Mesenteric fat pad (tissue), 1 donor: ENCODE measurements at regions not wholly inside any gene's neighbourhood (a gene's known extent, or its start where the extent isn't known, plus 50 kb on each side); places are given as distances from the start of the nearest gene placed in this dataset.

Source experiments
- DNase-seq: peaks from one replicate; pipeline ENCODE4 v3.0.0-alpha.2; 2020; ENCODE audit warnings: low spot score
- donor health status: DM: yes; HTN: yes; CAD: no.

DNA sequence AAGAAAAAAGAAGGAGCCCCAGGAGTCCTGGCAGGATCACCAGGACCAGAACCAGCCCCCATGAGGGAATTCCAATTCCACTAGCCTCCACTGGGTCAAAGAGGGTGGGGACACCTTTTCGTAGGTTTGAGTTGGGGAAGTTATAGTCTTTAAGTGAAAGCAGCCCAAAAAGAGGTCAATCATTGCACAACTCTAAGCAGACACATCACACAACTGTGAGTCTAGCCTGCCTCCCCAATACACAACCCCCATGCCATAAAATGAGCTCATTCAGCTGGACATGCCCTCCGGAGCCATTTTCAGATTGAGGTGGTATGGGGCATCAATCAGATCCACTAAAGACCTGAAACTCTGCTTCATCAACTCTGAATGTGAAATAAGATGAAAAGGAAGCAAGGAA is 179.9 kb downstream of the NPHP4 start:
- no peak for DNase-seq

GRCh38 chr1:5811419-5811818 is 180.8 kb downstream of the NPHP4 start:
- no peak for DNase-seq

DNA sequence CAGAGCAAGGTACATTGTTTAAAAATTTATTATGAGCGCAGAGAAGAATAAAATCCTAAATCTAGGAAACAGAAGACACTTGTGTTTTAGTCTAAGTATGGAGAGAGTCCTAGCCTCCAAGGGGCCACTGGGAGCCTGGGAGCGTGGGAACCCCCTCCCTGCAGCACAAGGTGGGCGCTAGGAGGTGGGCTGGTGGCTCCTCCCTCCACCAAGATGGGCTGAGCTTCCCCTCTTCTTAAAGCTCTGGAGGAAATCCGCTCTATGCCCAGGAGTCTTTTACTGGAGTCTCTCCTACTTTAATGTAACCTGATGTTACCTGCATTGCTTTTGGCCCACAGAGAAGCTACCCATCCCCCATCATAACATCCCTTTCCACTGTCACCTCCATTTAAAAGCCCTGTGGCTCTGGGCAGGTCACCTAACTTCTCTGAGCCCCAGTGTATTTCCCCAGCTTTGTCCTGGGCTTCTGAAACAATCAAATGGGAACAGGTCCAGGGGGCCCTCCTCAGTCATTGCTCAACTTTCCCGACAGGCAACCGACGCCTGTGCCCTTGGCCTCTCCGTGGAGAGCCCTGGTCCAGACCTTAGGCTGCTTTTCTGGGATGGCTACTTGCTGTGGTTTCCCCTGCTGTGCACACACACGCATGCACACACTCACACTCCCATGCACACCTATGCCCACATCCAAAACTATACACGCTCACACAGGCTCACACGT is 181.5 kb downstream of the NPHP4 start:
- DNase-seq: no peak

DNA sequence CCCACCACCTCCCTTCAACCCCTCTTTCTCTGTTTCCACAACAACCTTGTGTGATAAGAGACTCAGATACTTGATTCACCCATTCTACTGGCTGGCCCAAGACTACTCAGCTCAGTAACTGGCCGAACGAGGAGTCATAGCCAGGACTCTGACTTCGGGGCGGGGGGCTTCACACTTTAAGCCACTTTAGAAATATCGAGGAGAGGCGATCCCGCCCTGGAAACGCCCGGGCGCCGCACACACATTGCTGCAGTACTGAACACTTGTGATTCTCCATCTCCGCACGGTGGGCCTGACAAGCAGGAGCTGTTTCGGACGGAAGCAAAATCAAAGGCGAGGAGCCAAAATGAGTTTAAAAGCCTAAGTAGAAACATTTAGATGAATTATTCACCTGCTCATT is 182.1 kb downstream of the NPHP4 start:
- no peak for DNase-seq

- DNase-seq: no peak
Observed at GRCh38 chr1:5809207-5809788, 182.9 kb downstream of the NPHP4 start.

- no peak for DNase-seq
Observed at GRCh38 chr1:5803851-5804250, 188.4 kb downstream of the NPHP4 start.

- no peak for DNase-seq
Observed at GRCh38 chr1:5802606-5803005, 189.6 kb downstream of the NPHP4 start.

DNA sequence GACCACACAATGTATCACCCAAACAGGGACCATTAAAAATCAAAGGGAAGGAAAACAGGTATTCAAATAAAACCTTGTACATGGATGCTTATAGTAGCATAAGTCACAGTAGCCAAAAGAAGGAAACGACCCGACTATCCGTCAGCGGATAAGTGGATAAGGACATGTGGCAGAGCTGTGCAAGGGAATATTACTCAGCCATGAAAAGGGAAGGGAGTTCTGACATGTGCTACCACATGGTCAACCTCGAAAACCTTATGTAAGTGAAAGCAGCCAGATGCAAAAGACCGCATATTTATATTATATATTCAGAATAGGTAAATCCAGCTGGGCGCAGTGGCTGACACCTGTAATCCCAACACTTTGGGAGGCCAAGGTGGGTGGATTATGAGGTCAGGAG is 193.3 kb downstream of the NPHP4 start:
- DNase-seq: no peak

DNA sequence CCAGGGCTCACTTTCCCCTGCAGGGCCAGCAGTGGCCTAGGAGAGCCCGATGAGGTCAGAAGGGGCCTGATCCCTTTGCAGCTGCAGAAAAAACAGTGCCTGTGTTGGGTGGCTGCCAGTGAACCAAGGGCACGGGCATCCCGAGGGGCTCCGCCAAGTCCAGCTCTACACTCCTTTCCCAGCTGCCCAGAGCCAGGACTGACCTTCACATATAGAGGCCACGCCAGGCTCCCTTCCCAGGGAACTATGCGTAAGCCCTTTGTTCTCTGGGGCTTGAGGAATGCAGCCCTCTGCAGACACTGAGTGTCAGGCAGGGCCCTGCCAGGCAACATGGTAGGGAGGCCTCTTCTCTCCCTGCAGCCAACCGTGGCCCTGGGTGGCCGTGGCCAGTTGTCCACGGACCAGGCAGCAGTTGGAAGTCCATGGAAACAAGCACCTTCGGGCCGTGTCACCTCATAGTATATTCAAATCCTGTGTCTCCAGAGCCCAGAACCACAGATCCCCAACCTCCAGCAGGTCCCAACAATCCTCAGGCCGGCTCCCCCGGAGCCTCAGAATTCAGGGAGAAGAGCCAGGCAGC is 194.0 kb downstream of the NPHP4 start:
- DNase-seq: no peak

DNA sequence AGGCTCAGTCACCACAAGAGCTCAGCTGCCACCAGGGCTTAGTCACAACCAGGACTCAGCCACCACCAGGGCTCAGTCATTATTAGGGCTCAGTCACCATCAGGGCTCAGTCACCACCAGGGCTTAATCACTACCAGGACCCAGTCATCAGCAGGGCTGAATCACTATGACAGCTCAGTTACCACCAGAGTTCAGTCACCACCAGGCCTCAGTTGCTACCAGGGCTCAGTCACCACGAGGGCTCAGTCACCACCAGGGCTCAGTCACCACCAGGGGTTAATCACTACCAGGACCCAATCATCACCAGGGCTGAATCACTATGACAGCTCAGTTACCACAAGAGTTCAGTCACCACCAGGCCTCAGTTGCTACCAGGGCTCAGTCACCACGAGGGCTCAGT is 196.2 kb downstream of the NPHP4 start:
- DNase-seq: no peak

DNA sequence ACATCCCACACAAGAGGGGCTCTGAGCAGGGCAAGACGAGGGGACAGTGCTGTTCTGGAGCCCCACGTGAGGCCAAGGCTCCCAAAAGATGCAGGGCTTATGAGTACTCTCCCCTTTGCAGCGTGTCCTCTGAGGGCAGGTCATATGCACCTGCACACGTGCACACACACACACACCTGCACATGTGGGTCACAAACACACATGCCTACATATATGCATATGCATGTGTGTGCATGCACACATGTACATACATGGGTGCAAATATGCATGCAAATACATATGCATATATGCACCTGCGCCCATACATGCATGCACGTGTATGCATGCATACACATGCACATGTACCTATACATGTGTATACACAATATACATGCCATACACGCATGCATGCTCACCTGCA is 197.9 kb downstream of the NPHP4 start:
- no peak for DNase-seq

DNA sequence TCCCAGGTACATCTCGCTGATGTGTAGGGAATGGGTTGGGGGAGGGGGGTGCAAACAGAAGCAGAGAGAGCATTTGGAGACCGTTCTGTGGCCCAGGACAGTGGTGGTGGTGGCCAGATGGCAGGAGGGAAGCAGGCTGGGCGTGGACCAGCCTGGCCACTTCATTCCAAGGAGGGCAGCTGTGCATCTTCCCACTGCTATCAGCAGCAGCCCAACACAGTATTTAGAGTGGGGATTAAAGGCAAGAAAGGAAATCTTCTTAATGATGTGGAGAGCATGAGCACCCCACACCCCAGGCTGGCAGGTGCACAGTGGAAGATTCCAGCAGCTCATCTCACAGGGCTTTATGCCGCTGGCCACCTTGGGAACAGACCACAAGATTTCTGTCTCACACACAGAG is 198.7 kb downstream of the NPHP4 start:
- DNase-seq: no peak

GRCh38 chr1:5781079-5781478 is 211.1 kb downstream of the NPHP4 start:
- DNase-seq: peak; percentile 47

DNA sequence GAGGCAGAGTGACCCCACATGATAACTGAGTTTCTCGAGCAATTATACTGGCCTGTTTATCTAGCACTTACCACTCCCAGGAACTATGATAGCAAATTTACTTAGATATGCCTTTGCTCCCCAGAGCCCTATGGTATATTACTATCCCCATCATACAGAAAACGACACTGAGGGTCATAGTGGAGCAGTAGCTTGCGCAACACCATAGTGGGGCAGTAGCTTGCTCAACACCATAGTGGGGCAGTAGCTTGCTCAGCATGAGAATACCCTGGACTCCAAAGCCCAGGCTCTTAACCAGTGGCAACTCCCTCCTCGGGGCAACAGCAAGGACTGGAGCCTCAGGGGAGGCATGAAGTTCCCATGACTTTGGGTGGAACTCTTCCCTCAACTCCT is 211.9 kb downstream of the NPHP4 start:
- DNase-seq: peak; percentile 35

- no peak for DNase-seq
Observed at GRCh38 chr1:5779608-5780323, 212.5 kb downstream of the NPHP4 start.

- no peak for DNase-seq
Observed at GRCh38 chr1:5776035-5776550, 216.1 kb downstream of the NPHP4 start.

DNA sequence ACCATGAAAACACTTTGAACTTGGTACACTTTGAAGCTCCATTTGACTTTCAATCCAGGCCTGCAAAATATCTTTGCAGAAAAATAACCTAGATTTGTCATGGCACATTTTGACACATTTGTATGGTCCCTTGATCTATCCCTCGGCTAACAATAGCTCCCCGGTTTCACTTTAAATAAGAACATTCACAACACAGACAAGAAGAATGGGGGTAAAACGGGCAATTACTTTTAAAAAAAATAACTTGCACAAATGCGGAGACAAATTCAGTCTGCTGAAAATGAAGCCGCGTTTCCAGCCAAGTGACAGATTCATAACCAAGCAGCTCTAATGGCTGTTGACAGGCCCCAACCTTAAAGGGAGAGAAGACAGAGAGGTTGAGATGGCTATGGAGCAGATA is 218.2 kb downstream of the NPHP4 start:
- no peak for DNase-seq

DNA sequence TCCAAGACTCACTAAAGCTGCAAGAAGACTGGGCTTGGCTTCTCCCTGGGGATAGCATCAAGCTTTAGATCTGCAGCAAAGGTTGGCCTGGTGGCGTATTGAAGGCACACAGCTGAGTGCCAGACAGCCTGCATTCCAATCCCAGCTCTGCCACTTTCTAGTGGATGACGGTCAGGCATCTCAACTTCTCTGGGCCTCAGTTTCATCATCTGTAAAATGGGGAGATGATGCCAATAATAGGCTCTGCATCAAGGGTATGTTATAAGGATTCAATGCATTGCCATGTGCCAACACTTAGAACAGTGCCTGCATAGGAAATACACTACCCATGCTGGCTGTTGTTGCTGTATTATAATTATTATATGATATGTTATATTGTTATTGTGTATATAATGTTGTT is 220.4 kb downstream of the NPHP4 start:
- DNase-seq: no peak

GRCh38 chr1:5770981-5771765 is 221.1 kb downstream of the NPHP4 start:
- DNase-seq: no peak

- DNase-seq: no peak
Observed at GRCh38 chr1:5769760-5770159, 222.5 kb downstream of the NPHP4 start.

GRCh38 chr1:5769146-5769545 is 223.1 kb downstream of the NPHP4 start:
- no peak for DNase-seq
